ENCODE measurements at regions not wholly inside any gene's neighbourhood (a gene's known extent, or its start where the extent isn't known, plus 50 kb on each side); places are given as distances from the start of the nearest gene placed in this dataset.

- WGBS, 4 donors: 59 to 65% (median 62%) methylated on average over 2 of the region's 2 CpGs
- intact Hi-C loops (cut with DNase I): no loop called here
- Histone ChIP-seq H3K4me1 (no peaks in the 10 kb centered on the region), H3K36me3 (no peaks in the 10 kb centered on the region), H3K4me3 (no peak overlapping the region), H3K27me3 (no peaks in the 10 kb centered on the region), H3K9me3 (no peaks in the 10 kb centered on the region), H3K27ac (no peak overlapping the region)
- no peak for TF ChIP-seq POLR2A (IDR thresholded peaks at IDR 0.05)
- no peak for TF ChIP-seq CTCF (IDR thresholded peaks at IDR 0.05)
- DNase-seq (no peak), ATAC-seq (no peak)
Observed at GRCh38 chrX:127276326-127276725, 456.8 kb downstream of the PRR32 start.

GRCh38 chrX:127300511-127300910 is 481.0 kb downstream of the PRR32 start:
- DNase-seq (no peak), ATAC-seq (no peak)
- H3K27me3 ChIP-seq: no peaks in the 10 kb centered on the region
- H3K27ac ChIP-seq: no peak overlapping the region
- H3K4me3 ChIP-seq: no peak overlapping the region
- no peaks in the 10 kb centered on the region for H3K4me1 ChIP-seq
- no peaks in the 10 kb centered on the region for H3K36me3 ChIP-seq
- no peaks in the 10 kb centered on the region for H3K9me3 ChIP-seq
- TF ChIP-seq POLR2A (IDR thresholded peaks at IDR 0.05) (no peak), CTCF (IDR thresholded peaks at IDR 0.05) (no peak)
- intact Hi-C loops (cut with DNase I): no loop called here

- no peaks in the 10 kb centered on the region for H3K36me3 ChIP-seq
- 80 to 92% (median 86%) methylated on average over 2 of the region's 2 CpGs for WGBS, 4 donors
- no peaks in the 10 kb centered on the region for H3K4me1 ChIP-seq
- H3K9me3 ChIP-seq: no peaks in the 10 kb centered on the region
- no peak overlapping the region for H3K4me3 ChIP-seq
- H3K27me3 ChIP-seq: no peaks in the 10 kb centered on the region
- intact Hi-C loops (cut with DNase I): no loop called here
- no peak for TF ChIP-seq CTCF (IDR thresholded peaks at IDR 0.05)
- TF ChIP-seq POLR2A (IDR thresholded peaks at IDR 0.05): no peak
- ATAC-seq (no peak), DNase-seq (no peak)
- H3K27ac ChIP-seq: no peak overlapping the region
Observed at GRCh38 chrX:127302841-127303240, 483.3 kb downstream of the PRR32 start.

GRCh38 chrX:127305013-127305412 is 485.5 kb downstream of the PRR32 start:
- TF ChIP-seq CTCF (IDR thresholded peaks at IDR 0.05) (no peak), POLR2A (IDR thresholded peaks at IDR 0.05) (no peak)
- H3K27me3 ChIP-seq: no peaks in the 10 kb centered on the region
- 52 to 85% (median 62%) methylated on average over 1 of the region's 1 CpG for WGBS, 4 donors
- ATAC-seq (no peak), DNase-seq (no peak)
- no peak overlapping the region for H3K4me3 ChIP-seq
- no peaks in the 10 kb centered on the region for H3K4me1 ChIP-seq
- no peaks in the 10 kb centered on the region for H3K36me3 ChIP-seq
- no peak overlapping the region for H3K27ac ChIP-seq
- intact Hi-C loops (cut with DNase I): no loop called here
- H3K9me3 ChIP-seq: no peaks in the 10 kb centered on the region
